ENCODE measurements at regions not wholly inside any gene's neighbourhood (a gene's known extent, or its start where the extent isn't known, plus 50 kb on each side); places are given as distances from the start of the nearest gene placed in this dataset.
"Not testable (repeated sequence)": the region's sequence is repeated elsewhere in the genome, so short reads cannot be mapped to it uniquely, and the experiment has no call there.

GRCh38 chr1:176364236-176364905 lies 98.6 kb upstream of the PAPPA2 start:
- no peak overlapping the region for H3K27ac ChIP-seq (ENCODE audit: extremely low read depth, low read depth, low read length)
- no peaks in the 10 kb centered on the region for H3K9me3 ChIP-seq (ENCODE audit: control insufficient read depth, insufficient read depth, low read depth, low read length)
- no peaks in the 10 kb centered on the region for H3K36me3 ChIP-seq (ENCODE audit: control insufficient read depth in 2 of 2, insufficient read depth in 1 of 2, low read length in 2 of 2)
- ChIA-PET POLR2A (no interaction called here), CTCF (interaction anchor here (1.0 kb wide), 1 partner anchor 10 kb away, joined by 4 read pairs; no protein-coding TSS in a partner anchor)
- no peaks in the 10 kb centered on the region for H3K4me1 ChIP-seq (ENCODE audit: control insufficient read depth, insufficient read depth, low read length)
- H3K4me3 ChIP-seq (ENCODE audit: low read depth, low read length): no peak overlapping the region
- no peak for TF ChIP-seq ZNF433 (tag by site-specific recombination; IDR thresholded peaks at IDR 0.05; ENCODE audit: low read depth)
- TF ChIP-seq, protein P1, sequence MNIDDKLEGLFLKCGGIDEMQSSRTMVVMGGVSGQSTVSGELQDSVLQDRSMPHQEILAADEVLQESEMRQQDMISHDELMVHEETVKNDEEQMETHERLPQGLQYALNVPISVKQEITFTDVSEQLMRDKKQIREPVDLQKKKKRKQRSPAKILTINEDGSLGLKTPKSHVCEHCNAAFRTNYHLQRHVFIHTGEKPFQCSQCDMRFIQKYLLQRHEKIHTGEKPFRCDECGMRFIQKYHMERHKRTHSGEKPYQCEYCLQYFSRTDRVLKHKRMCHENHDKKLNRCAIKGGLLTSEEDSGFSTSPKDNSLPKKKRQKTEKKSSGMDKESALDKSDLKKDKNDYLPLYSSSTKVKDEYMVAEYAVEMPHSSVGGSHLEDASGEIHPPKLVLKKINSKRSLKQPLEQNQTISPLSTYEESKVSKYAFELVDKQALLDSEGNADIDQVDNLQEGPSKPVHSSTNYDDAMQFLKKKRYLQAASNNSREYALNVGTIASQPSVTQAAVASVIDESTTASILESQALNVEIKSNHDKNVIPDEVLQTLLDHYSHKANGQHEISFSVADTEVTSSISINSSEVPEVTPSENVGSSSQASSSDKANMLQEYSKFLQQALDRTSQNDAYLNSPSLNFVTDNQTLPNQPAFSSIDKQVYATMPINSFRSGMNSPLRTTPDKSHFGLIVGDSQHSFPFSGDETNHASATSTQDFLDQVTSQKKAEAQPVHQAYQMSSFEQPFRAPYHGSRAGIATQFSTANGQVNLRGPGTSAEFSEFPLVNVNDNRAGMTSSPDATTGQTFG (tag by site-specific recombination; IDR thresholded peaks at IDR 0.05; ENCODE audit: borderline replicate concordance): no peak

GRCh38 chr1:176349135-176349715 lies 113.8 kb upstream of the PAPPA2 start:
- H3K4me3 ChIP-seq (ENCODE audit: low read depth, low read length); H3K9me3 ChIP-seq (ENCODE audit: control insufficient read depth, insufficient read depth, low read depth, low read length); CTCF ChIA-PET; H3K4me1 ChIP-seq (ENCODE audit: control insufficient read depth, insufficient read depth, low read length); H3K36me3 ChIP-seq (ENCODE audit: control insufficient read depth in 2 of 2, insufficient read depth in 1 of 2, low read length in 2 of 2); H3K27ac ChIP-seq (ENCODE audit: extremely low read depth, low read depth, low read length); POLR2A ChIA-PET: not testable (repeated sequence)

DNA sequence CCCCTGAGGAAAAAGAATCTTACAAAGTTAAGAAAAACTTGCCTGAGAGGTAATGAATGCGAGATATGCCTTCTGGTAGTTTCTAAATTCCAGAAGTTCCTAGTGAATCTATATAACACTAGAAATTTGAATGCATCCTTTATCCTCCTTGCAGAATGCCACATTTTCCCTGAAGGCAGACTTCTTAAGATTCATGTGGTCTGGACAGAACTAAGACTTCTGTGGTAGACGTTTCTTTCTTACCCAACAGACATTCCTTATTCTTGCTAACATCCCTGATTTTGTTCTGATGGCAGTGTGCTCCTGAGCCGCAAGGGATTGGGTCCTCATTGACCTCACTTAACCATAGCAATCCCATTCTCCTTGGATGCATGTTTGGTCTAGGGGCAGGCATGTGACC lies 121.3 kb upstream of the PAPPA2 start:
- POLR2A ChIA-PET: no interaction called here
- no peak overlapping the region for H3K27ac ChIP-seq (ENCODE audit: extremely low read depth, low read depth, low read length)
- CTCF ChIA-PET: no interaction called here
- H3K4me1 ChIP-seq (ENCODE audit: control insufficient read depth, insufficient read depth, low read length): no peaks in the 10 kb centered on the region
- no peak overlapping the region for H3K4me3 ChIP-seq (ENCODE audit: low read depth, low read length)
- TF ChIP-seq ZNF701 (tag by site-specific recombination; IDR thresholded peaks at IDR 0.05) (no peak), ZNF354C (tag by site-specific recombination; IDR thresholded peaks at IDR 0.05; ENCODE audit: borderline replicate concordance, low read depth) (no peak), ZNF555 (tag by site-specific recombination; conservative IDR thresholded peaks at IDR 0.05) (no peak), MZF1 (tag by site-specific recombination; IDR thresholded peaks at IDR 0.05; ENCODE audit: borderline replicate concordance) (no peak), HOXD13 (CRISPR knock-in tag; IDR thresholded peaks at IDR 0.05; ENCODE audit: borderline replicate concordance) (no peak), ZBTB10 (tag by site-specific recombination; IDR thresholded peaks at IDR 0.05) (no peak)
- TF ChIP-seq, protein P2, sequence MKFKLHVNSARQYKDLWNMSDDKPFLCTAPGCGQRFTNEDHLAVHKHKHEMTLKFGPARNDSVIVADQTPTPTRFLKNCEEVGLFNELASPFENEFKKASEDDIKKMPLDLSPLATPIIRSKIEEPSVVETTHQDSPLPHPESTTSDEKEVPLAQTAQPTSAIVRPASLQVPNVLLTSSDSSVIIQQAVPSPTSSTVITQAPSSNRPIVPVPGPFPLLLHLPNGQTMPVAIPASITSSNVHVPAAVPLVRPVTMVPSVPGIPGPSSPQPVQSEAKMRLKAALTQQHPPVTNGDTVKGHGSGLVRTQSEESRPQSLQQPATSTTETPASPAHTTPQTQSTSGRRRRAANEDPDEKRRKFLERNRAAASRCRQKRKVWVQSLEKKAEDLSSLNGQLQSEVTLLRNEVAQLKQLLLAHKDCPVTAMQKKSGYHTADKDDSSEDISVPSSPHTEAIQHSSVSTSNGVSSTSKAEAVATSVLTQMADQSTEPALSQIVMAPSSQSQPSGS (tag by site-specific recombination; IDR thresholded peaks at IDR 0.05; ENCODE audit: low read depth): no peak
- TF ChIP-seq, protein P3, sequence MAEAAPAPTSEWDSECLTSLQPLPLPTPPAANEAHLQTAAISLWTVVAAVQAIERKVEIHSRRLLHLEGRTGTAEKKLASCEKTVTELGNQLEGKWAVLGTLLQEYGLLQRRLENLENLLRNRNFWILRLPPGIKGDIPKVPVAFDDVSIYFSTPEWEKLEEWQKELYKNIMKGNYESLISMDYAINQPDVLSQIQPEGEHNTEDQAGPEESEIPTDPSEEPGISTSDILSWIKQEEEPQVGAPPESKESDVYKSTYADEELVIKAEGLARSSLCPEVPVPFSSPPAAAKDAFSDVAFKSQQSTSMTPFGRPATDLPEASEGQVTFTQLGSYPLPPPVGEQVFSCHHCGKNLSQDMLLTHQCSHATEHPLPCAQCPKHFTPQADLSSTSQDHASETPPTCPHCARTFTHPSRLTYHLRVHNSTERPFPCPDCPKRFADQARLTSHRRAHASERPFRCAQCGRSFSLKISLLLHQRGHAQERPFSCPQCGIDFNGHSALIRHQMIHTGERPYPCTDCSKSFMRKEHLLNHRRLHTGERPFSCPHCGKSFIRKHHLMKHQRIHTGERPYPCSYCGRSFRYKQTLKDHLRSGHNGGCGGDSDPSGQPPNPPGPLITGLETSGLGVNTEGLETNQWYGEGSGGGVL (tag by site-specific recombination; IDR thresholded peaks at IDR 0.05): no peak
- TF ChIP-seq, protein P4, sequence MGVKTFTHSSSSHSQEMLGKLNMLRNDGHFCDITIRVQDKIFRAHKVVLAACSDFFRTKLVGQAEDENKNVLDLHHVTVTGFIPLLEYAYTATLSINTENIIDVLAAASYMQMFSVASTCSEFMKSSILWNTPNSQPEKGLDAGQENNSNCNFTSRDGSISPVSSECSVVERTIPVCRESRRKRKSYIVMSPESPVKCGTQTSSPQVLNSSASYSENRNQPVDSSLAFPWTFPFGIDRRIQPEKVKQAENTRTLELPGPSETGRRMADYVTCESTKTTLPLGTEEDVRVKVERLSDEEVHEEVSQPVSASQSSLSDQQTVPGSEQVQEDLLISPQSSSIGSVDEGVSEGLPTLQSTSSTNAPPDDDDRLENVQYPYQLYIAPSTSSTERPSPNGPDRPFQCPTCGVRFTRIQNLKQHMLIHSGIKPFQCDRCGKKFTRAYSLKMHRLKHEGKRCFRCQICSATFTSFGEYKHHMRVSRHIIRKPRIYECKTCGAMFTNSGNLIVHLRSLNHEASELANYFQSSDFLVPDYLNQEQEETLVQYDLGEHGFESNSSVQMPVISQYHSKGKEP (tag by site-specific recombination; IDR thresholded peaks at IDR 0.05): no peak
- H3K9me3 ChIP-seq (ENCODE audit: control insufficient read depth, insufficient read depth, low read depth, low read length): no peaks in the 10 kb centered on the region
- H3K36me3 ChIP-seq (ENCODE audit: control insufficient read depth in 2 of 2, insufficient read depth in 1 of 2, low read length in 2 of 2): no peaks in the 10 kb centered on the region

All from HEK293 (cell line).